ENCODE measurements at regions not wholly inside any gene's neighbourhood (a gene's known extent, or its start where the extent isn't known, plus 50 kb on each side); places are given as distances from the start of the nearest gene placed in this dataset.

DNA sequence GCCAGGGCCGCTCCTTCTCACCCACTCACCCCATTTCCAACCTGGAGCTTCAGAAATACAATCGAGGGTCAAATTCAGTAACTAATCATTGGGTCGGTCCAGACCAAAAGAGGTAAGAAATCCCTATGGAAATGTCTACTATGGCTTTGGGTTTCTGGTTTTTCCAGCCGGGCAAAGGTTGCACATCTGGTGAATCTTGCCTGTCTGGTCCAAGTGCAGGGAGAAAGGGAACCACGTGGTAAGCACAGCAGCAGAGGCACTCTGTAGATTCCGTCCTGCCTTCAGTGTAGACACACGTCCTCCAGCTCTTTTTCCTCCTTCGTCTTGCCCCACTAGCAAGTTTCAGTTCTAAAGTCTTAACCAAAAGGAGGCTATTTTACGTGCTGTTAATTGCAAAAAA, 218.0 kb upstream of the JADE1 start:
- Histone ChIP-seq H3K9me3 (ENCODE audit: low read depth, low read length) (peaks cover 2% of the 10 kb centered on the region), H3K27me3 (ENCODE audit: insufficient read depth, low read length) (no peaks in the 10 kb centered on the region), H3K79me2 (ENCODE audit: insufficient read depth, low read length) (no peaks in the 10 kb centered on the region), H3K27ac (ENCODE audit: low read depth, low read length) (no peak overlapping the region), H3K36me3 (ENCODE audit: insufficient read depth, low read length) (no peaks in the 10 kb centered on the region), H4K20me1 (ENCODE audit: insufficient read depth, low read length) (no peaks in the 10 kb centered on the region), H3K4me2 (ENCODE audit: insufficient read depth, low read length) (no peak overlapping the region), H2AFZ (ENCODE audit: low read length) (no peak overlapping the region), H3K4me1 (ENCODE audit: insufficient read depth, low read length) (no peaks in the 10 kb centered on the region), H3K4me3 (ENCODE audit: insufficient read depth, low read length) (no peak overlapping the region)
- no peak for DNase-seq (ENCODE audit: insufficient read length, low spot score, missing footprints)
- TF ChIP-seq, protein P1, sequence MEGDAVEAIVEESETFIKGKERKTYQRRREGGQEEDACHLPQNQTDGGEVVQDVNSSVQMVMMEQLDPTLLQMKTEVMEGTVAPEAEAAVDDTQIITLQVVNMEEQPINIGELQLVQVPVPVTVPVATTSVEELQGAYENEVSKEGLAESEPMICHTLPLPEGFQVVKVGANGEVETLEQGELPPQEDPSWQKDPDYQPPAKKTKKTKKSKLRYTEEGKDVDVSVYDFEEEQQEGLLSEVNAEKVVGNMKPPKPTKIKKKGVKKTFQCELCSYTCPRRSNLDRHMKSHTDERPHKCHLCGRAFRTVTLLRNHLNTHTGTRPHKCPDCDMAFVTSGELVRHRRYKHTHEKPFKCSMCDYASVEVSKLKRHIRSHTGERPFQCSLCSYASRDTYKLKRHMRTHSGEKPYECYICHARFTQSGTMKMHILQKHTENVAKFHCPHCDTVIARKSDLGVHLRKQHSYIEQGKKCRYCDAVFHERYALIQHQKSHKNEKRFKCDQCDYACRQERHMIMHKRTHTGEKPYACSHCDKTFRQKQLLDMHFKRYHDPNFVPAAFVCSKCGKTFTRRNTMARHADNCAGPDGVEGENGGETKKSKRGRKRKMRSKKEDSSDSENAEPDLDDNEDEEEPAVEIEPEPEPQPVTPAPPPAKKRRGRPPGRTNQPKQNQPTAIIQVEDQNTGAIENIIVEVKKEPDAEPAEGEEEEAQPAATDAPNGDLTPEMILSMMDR (IDR thresholded peaks at IDR 0.05; ENCODE audit: extremely low read depth, low read depth, low read length), result no peak

DNA sequence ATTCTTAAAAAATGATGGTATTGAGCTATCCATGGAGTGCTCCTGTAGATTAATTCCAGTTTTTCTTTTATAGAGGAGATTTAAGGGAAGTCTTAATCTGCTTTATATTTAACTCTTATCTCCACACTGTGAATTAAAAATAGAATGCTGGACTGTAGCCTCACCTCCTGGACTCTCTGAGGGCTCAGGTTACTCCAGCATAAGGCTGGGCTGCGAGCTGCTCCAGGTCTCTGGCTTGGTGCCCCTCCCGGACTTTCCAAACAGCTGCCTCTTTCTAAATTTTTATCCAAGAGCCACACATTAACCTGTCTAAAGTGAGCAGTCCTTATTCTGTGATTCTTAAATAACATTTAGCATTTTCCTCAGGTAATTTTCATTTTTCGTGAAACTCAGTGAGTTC, 218.7 kb upstream of the JADE1 start:
- Histone ChIP-seq H3K36me3 (ENCODE audit: insufficient read depth, low read length) (no peaks in the 10 kb centered on the region), H3K4me2 (ENCODE audit: insufficient read depth, low read length) (no peak overlapping the region), H3K4me3 (ENCODE audit: insufficient read depth, low read length) (no peak overlapping the region), H2AFZ (ENCODE audit: low read length) (no peak overlapping the region), H3K27me3 (ENCODE audit: insufficient read depth, low read length) (no peaks in the 10 kb centered on the region), H3K79me2 (ENCODE audit: insufficient read depth, low read length) (no peaks in the 10 kb centered on the region), H3K9me3 (ENCODE audit: low read depth, low read length) (peaks cover 2% of the 10 kb centered on the region), H3K27ac (ENCODE audit: low read depth, low read length) (no peak overlapping the region), H4K20me1 (ENCODE audit: insufficient read depth, low read length) (no peaks in the 10 kb centered on the region), H3K4me1 (ENCODE audit: insufficient read depth, low read length) (no peaks in the 10 kb centered on the region)
- DNase-seq (ENCODE audit: insufficient read length, low spot score, missing footprints), result no peak
- TF ChIP-seq, protein P1 (IDR thresholded peaks at IDR 0.05; ENCODE audit: extremely low read depth, low read depth, low read length), result no peak

DNA sequence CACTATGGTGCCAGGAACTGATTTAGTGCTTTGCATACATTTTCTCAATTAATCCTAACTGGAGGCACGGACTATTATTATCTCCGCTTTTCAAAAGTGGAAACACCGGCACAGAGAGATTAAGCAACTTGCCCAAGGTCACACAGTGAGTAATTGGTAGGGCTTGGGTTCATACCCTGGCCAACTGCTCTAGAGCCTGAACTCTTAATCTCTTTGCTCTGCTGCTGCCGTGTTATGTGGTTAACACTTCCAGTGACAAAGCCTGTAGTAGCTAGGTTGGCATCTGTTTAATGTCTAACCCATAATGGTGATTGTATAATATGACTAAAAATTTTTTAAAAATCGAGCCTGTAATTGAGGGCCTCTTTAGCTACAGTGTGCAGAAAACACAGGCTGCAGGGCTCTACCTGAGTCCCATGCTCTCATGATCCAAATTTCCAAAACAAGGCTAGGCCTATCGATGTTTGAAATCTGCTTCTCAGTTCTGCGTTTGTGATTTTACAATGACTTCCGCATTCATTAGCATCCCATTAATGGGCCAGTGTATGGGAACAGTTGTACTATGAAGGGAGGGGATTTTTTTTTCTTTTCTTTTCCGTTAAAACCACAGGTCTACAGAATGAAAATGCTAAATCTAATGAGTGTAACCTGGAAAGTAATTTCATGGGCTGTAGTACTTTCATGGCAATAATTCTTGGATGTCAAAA, 219.3 kb upstream of the JADE1 start:
- H3K4me2 ChIP-seq (ENCODE audit: insufficient read depth, low read length), result no peak overlapping the region
- DNase-seq (ENCODE audit: insufficient read length, low spot score, missing footprints), result no peak
- H2AFZ ChIP-seq (ENCODE audit: low read length), result no peak overlapping the region
- peaks cover 2% of the 10 kb centered on the region for H3K9me3 ChIP-seq (ENCODE audit: low read depth, low read length)
- H3K36me3 ChIP-seq (ENCODE audit: insufficient read depth, low read length), result no peaks in the 10 kb centered on the region
- H3K27ac ChIP-seq (ENCODE audit: low read depth, low read length), result no peak overlapping the region
- H4K20me1 ChIP-seq (ENCODE audit: insufficient read depth, low read length), result no peaks in the 10 kb centered on the region
- no peaks in the 10 kb centered on the region for H3K4me1 ChIP-seq (ENCODE audit: insufficient read depth, low read length)
- TF ChIP-seq, protein P1 (IDR thresholded peaks at IDR 0.05; ENCODE audit: extremely low read depth, low read depth, low read length), result no peak
- H3K4me3 ChIP-seq (ENCODE audit: insufficient read depth, low read length), result no peak overlapping the region
- H3K79me2 ChIP-seq (ENCODE audit: insufficient read depth, low read length), result no peaks in the 10 kb centered on the region
- no peaks in the 10 kb centered on the region for H3K27me3 ChIP-seq (ENCODE audit: insufficient read depth, low read length)

DNA sequence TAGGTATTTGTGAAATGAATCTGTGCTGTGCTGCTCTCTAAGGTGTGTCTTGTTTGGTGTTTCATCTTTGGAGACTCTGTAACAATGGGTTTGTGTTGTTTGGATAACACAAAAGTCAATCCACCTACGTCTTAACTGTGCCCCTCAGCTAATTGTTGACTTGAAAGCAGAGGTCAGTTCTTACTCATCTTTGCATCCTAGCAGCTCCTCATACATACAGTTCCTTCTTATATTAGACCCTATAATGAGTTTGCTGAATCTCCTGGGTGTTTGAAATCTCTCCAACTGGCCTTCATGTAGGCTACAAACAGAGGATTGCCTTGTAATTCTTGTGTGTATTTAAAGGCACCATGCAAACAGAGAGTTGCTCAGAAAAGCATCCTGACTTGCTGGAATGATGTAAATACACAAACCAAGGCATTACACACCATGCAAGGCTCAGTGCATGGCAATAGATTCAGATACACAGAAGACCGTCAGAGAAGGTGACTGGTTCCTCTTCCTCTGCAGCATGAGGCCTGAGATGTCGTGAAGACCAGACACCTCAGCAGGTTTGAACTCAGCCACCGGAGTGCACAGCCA, 220.0 kb upstream of the JADE1 start:
- H2AFZ ChIP-seq (ENCODE audit: low read length), result no peak overlapping the region
- TF ChIP-seq, protein P1 (IDR thresholded peaks at IDR 0.05; ENCODE audit: extremely low read depth, low read depth, low read length), result no peak

More for the DNA sequence above, 220.0 kb upstream of the JADE1 start:
- H4K20me1 ChIP-seq (ENCODE audit: insufficient read depth, low read length), result no peaks in the 10 kb centered on the region
- no peaks in the 10 kb centered on the region for H3K27me3 ChIP-seq (ENCODE audit: insufficient read depth, low read length)
- peaks cover 2% of the 10 kb centered on the region for H3K9me3 ChIP-seq (ENCODE audit: low read depth, low read length)
- no peaks in the 10 kb centered on the region for H3K4me1 ChIP-seq (ENCODE audit: insufficient read depth, low read length)
- no peak overlapping the region for H3K27ac ChIP-seq (ENCODE audit: low read depth, low read length)
- H3K4me2 ChIP-seq (ENCODE audit: insufficient read depth, low read length), result no peak overlapping the region
- H3K4me3 ChIP-seq (ENCODE audit: insufficient read depth, low read length), result no peak overlapping the region
- no peaks in the 10 kb centered on the region for H3K36me3 ChIP-seq (ENCODE audit: insufficient read depth, low read length)
- DNase-seq (ENCODE audit: insufficient read length, low spot score, missing footprints), result no peak
- no peaks in the 10 kb centered on the region for H3K79me2 ChIP-seq (ENCODE audit: insufficient read depth, low read length)
